Activated CD4-positive, alpha-beta T cell treated with anti-CD3 and anti-CD28 coated beads, Interleukin-2, amount 10 ng/mL, durations not matched to agents 24 days and 14 days (primary cell): ENCODE measurements at regions not wholly inside any gene's neighbourhood (a gene's known extent, or its start where the extent isn't known, plus 50 kb on each side); places are given as distances from the start of the nearest gene placed in this dataset.

Source experiments
- DNase-seq: peaks from one replicate; pipeline ENCODE4 v3.0.0; 2022
- H3K27ac Mint-ChIP-seq: one replicate; pipeline ENCODE4 v1.8.0; 2022; ENCODE audit warnings: mild to moderate bottlenecking, mixed read lengths
- H3K27me3 Mint-ChIP-seq: one replicate; pipeline ENCODE4 v1.8.0; 2022; ENCODE audit warnings: mixed read lengths
- H3K36me3 Mint-ChIP-seq: one replicate; pipeline ENCODE4 v1.8.0; 2022; ENCODE audit warnings: low read depth, mild to moderate bottlenecking, mixed read lengths
- H3K4me1 Mint-ChIP-seq: one replicate; pipeline ENCODE4 v1.8.0; 2021; ENCODE audit warnings: mixed read lengths
- H3K4me3 Mint-ChIP-seq: one replicate; pipeline ENCODE4 v1.8.0; 2022; ENCODE audit warnings: mild to moderate bottlenecking, moderate library complexity, mixed read lengths
- H3K9me3 Mint-ChIP-seq: one replicate; pipeline ENCODE4 v1.8.0; 2021; ENCODE audit warnings: mixed read lengths
- intact Hi-C: fragments of 100-400 bp; cut with micrococcal nuclease; formaldehyde crosslinking; loops from one replicate; pipeline ENCODE4 v1.15.1; 2023

DNA sequence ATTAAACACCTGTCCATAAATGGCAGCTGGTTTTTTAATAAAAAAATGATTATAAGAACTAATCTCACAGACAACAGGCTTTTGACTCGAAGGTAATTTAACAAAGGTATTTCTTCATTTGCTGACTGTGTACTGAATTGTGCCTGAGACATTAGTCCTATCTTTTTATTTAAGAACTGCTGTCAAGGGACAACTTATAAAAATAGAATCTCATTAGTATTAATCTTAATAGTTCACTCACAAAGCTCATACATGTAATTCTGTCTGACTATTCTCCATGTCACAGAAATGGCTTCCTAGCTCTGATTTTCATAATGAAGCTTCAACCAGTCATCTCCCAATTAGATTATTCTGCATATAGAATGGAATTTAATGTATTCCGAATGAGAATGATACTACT lies 276.9 kb upstream of the PDZRN3 start:
- H3K9me3 Mint-ChIP-seq, result no peaks in the 10 kb centered on the region
- DNase-seq, result no peak
- intact Hi-C loops, result no loop called here
- H3K27me3 Mint-ChIP-seq, result no peaks in the 10 kb centered on the region
- H3K36me3 Mint-ChIP-seq, result no peaks in the 10 kb centered on the region
- H3K4me1 Mint-ChIP-seq, result no peaks in the 10 kb centered on the region
- H3K4me3 Mint-ChIP-seq, result no peak overlapping the region
- no peak overlapping the region for H3K27ac Mint-ChIP-seq

DNA sequence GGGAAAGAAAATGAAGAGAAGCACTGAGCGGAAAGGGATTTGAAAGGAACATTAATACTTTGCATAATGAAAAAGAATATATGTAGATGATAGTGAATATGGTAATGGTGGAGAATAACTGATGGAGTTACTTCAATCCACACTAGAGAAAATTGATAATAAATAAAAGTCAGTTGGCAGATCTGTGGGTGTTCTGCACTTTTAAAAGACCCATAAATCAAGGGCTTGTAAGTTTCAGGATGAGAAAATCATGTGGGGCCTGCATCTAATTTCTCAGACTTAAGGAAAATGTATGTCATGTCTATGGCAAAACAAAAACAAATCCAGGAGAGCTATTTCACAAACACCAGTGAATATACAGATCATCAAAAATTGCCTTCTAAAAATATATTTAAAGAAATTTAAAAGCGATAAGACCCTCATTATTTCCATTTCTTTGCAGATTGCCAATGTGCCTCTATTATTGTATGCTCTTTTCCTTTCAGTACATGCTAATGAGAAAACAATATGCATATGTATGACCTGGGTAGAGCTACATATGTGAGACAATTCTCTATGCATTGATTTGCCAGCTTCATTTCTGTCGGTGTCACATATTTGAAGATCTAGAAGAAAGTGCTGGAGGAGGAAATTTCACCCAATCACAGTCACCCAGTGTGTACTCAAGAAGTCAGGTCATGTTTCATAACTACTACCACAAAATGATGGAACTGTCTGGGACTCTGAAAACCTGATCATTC lies 269.9 kb upstream of the PDZRN3 start:
- Mint-ChIP-seq H3K27ac (no peak overlapping the region), H3K27me3 (no peaks in the 10 kb centered on the region), H3K9me3 (peaks cover 4% of the 10 kb centered on the region), H3K4me1 (no peaks in the 10 kb centered on the region), H3K4me3 (no peak overlapping the region), H3K36me3 (no peaks in the 10 kb centered on the region)
- intact Hi-C loops, result no loop called here
- DNase-seq, result no peak

DNA sequence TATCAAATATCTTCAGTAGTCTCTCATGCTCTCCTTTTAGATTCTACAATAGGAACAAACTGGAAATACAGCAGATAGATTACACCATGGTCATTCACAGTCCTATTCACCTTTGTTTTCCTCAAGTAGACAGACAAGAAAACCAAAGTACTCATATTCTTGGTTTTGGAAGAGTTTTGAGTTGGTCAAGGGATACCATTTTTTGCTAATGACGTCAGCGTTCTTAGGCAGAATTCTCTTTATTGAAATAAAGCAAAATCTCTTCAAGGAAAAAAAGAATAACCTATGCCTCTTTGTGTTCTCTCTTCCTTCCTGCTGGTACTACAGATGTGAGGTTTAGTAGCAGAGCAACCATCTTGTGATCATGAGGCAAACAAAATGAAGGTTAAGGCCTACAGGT lies 268.3 kb upstream of the PDZRN3 start:
- Mint-ChIP-seq H3K4me3 (no peak overlapping the region), H3K36me3 (no peaks in the 10 kb centered on the region), H3K4me1 (no peaks in the 10 kb centered on the region), H3K9me3 (peaks cover 4% of the 10 kb centered on the region), H3K27me3 (no peaks in the 10 kb centered on the region), H3K27ac (no peak overlapping the region)
- intact Hi-C loops, result no loop called here
- no peak for DNase-seq

DNA sequence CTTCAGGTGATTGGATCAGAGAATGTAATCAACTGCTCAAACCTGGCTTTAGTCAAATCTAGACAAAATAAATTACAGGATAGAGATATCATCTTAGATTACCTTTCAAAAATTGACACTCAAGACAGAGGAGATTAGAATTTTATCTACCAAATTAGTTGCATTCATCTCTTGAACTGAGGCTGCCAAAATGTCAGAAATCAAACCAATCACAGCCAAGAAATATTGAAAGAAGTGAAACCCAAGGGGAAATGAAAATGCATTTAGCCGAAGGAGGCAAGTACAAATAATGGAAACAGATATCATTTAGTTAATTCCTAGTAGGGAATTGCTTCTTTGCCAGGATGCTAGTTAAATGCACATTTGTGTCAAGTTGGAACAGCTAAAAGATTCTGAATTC lies 261.1 kb upstream of the PDZRN3 start:
- Mint-ChIP-seq H3K27me3 (no peaks in the 10 kb centered on the region), H3K27ac (no peak overlapping the region), H3K36me3 (no peaks in the 10 kb centered on the region), H3K4me1 (no peaks in the 10 kb centered on the region), H3K4me3 (no peak overlapping the region), H3K9me3 (no peaks in the 10 kb centered on the region)
- no peak for DNase-seq
- intact Hi-C loops, result no loop called here

DNA sequence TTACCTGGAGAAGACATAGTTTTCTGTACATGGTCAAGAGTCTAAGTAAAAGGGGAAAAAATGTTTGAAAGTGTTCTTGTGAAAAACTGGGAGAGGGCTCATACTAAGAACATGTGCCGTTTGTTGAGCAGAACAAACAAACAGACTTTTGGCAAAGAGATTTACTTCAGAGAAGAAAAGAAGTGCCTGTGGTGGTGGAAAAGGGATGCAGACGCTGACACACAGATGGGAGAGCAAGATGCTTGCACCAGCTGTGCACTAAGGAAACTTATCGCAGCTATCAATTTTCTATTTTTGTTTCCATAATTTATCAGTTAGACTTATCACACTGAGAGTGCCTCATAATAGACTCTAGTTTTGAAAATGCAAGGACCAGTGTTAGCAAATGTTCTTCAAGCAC lies 259.6 kb upstream of the PDZRN3 start:
- no peaks in the 10 kb centered on the region for H3K4me1 Mint-ChIP-seq
- no peak overlapping the region for H3K27ac Mint-ChIP-seq
- DNase-seq, result no peak
- no peaks in the 10 kb centered on the region for H3K36me3 Mint-ChIP-seq
- H3K4me3 Mint-ChIP-seq, result no peak overlapping the region
- no peaks in the 10 kb centered on the region for H3K9me3 Mint-ChIP-seq
- intact Hi-C loops, result no loop called here
- no peaks in the 10 kb centered on the region for H3K27me3 Mint-ChIP-seq

DNA sequence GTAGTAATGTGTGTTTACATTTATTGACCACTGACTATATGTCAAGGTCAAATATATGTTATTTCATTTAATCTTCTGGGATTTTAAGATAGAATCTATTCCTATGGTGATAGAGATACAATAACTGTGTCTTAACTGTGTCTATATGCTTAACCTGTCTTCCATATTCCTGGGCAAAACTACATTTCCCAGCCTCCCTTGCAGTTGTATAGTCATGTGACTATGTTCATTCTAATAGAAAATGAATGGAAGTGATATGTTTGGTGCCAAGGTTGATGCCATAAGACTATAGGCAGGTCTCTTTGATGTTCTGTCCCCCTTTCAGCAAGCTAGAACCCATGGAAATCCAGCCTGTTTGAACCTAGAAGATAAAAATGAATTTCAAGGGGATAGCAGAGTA lies 258.8 kb upstream of the PDZRN3 start:
- no peaks in the 10 kb centered on the region for H3K27me3 Mint-ChIP-seq
- H3K36me3 Mint-ChIP-seq, result no peaks in the 10 kb centered on the region
- no peak overlapping the region for H3K4me3 Mint-ChIP-seq
- intact Hi-C loops, result no loop called here
- no peaks in the 10 kb centered on the region for H3K4me1 Mint-ChIP-seq
- H3K27ac Mint-ChIP-seq, result no peak overlapping the region
- no peaks in the 10 kb centered on the region for H3K9me3 Mint-ChIP-seq
- no peak for DNase-seq

DNA sequence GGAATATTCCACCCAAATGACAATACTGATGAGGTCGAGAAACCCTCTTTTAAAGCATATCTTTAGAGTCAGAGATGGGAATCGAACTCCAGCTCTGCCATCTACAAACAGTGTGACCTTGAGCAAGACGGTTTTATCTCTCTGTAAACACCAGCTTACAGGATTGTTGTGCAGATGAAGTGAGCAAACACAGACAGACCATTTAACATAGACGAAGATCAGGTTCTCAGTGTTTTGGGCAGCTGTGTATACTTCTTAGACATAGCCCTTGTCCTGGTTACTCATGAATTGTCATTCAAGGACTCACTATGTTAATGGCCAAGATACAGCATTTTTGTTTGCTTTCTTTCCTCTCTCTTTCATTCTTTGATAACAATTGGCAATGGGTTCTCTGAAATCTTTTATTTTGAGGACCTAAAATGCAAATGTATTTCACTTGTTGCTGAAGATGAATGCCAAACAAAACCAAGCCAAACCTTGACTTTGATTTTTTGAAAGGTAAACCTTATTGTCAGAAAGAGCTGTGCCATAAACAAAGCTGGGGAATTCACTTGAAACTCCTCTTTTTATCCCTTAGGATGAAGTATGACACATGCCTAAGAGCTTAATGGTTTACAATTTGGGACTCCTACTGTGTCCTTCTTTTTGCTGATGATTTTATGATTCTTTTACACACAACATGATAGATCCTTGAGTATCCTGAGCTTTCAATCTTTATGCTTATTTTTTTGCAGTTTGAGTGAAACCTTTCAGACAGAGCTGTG lies 250.0 kb upstream of the PDZRN3 start:
- H3K4me3 Mint-ChIP-seq, result no peak overlapping the region
- H3K9me3 Mint-ChIP-seq, result no peaks in the 10 kb centered on the region
- no peaks in the 10 kb centered on the region for H3K36me3 Mint-ChIP-seq
- H3K4me1 Mint-ChIP-seq, result no peaks in the 10 kb centered on the region
- no peaks in the 10 kb centered on the region for H3K27me3 Mint-ChIP-seq
- DNase-seq, result no peak
- H3K27ac Mint-ChIP-seq, result no peak overlapping the region
- intact Hi-C loops, result no loop called here

DNA sequence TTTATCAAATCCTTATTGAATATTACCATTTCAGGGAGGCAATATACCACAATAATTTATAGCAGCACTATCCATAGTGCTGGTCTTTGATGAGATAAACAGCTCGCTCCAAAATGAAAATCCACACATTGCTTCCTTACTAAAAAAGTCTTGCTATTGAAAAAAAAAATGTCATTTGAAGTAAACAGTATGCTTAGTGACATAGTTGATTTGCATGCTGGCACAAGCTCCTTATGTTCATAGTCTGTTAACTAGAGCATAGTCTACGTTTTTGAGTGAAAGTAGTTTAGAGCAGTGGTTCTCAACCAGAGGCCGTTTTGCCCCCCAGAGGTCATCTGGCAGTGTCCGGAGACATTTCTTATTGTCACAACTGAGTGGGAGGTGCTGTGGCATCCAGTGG lies 249.4 kb upstream of the PDZRN3 start:
- no peaks in the 10 kb centered on the region for H3K9me3 Mint-ChIP-seq
- no peaks in the 10 kb centered on the region for H3K27me3 Mint-ChIP-seq
- no peak overlapping the region for H3K4me3 Mint-ChIP-seq
- no peak overlapping the region for H3K27ac Mint-ChIP-seq
- no peaks in the 10 kb centered on the region for H3K36me3 Mint-ChIP-seq
- DNase-seq, result no peak
- intact Hi-C loops, result no loop called here
- no peaks in the 10 kb centered on the region for H3K4me1 Mint-ChIP-seq

DNA sequence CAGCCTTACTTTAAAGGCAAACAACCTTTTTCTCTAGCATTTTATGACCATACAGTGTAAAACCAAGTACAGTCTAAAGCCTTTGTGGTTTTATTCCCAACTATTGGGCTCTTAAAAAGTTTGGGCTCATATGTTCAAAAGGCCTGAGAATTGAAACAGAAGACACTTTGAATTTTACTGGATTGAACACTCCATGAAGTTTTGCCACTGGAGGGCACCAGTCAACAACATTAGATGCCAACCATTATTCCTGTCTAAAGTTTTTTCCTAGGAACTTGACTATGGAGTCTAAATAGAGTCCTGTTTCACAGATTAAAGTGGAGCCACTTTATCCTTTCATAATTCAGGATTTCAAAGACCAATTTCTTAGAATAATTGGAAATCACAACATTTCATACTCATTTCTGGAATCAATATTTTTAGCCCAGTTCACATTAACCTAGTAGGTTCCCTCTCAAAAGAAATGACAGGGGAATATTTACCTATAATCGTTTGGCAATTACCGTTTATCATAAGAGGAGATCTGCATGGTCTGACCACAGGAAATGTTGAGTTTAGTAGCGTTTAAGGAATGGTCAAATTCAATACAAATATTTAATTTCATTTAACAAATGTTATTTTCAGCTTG lies 244.1 kb upstream of the PDZRN3 start:
- H3K4me3 Mint-ChIP-seq, result no peak overlapping the region
- no peak overlapping the region for H3K27ac Mint-ChIP-seq
- no peaks in the 10 kb centered on the region for H3K4me1 Mint-ChIP-seq
- no peak for DNase-seq
- H3K9me3 Mint-ChIP-seq, result no peaks in the 10 kb centered on the region
- no peaks in the 10 kb centered on the region for H3K36me3 Mint-ChIP-seq
- intact Hi-C loops, result no loop called here
- H3K27me3 Mint-ChIP-seq, result no peaks in the 10 kb centered on the region

DNA sequence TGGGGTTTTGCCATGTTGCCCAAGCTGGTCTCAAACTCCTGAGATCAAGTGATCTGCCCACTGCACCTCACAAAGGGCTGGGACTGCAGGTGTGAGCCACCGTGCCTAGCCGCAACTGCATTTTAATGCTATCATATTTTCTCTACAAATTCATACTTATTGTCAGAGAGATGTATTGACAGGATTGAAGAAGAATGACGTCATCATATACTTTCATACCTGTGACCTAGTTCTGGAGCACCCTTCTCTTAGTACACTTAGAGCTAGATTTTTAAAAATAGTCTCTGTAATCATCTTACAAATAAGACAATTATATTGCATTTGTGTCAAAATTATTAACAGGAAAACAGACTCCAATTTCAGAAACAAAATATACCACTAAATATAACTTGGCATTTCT lies 242.8 kb upstream of the PDZRN3 start:
- DNase-seq, result no peak
- intact Hi-C loops, result no loop called here
- H3K4me1 Mint-ChIP-seq, result no peaks in the 10 kb centered on the region
- H3K36me3 Mint-ChIP-seq, result no peaks in the 10 kb centered on the region
- H3K27me3 Mint-ChIP-seq, result no peaks in the 10 kb centered on the region
- no peak overlapping the region for H3K4me3 Mint-ChIP-seq
- no peak overlapping the region for H3K27ac Mint-ChIP-seq
- H3K9me3 Mint-ChIP-seq, result no peaks in the 10 kb centered on the region

DNA sequence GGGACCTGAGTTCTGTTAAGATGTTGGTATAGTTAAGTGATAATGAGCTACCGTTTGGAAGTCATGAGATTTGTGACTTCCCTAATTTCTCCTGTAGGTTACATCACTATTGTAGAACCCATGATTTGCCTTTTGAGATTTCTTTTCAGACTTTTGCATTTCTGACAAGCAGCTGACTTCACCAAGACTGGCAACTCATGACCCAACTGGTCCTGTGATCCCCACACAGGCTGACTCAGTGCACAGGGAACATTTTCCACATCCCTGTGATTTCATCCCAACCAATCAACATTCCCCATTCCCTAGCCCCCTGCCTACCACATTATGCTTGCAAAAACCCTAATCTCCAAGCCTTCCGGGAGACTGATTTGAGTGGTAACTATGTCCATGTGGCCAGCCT lies 242.1 kb upstream of the PDZRN3 start:
- Mint-ChIP-seq H3K27ac (no peak overlapping the region), H3K4me3 (no peak overlapping the region), H3K27me3 (no peaks in the 10 kb centered on the region), H3K9me3 (no peaks in the 10 kb centered on the region), H3K36me3 (no peaks in the 10 kb centered on the region), H3K4me1 (no peaks in the 10 kb centered on the region)
- intact Hi-C loops, result no loop called here
- no peak for DNase-seq

DNA sequence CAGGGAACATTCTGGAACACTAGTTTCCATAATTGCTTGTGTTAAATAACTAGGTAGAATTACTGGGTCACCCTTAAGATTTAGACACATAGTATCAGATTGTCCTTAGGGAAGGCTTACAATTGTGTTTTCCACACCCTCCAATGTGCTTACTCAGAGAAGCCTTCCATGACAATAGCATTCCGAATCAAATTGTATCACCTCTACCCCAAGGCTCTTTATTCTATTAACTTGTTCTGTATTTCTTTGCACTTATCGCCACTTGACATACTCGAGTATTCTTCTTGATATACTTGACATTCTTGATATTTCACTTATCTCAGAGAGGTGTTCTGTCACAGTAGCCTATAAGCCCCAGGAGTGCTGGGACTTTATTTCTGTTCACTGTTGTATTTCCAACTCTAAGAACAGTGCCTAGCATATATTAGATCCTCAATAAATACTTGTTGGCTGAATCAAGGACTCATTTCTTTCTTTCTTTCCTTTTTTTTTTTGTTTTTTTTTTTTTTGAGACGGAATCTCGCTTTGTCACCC lies 238.9 kb upstream of the PDZRN3 start:
- intact Hi-C loops, result no loop called here
- DNase-seq, result no peak
- Mint-ChIP-seq H3K4me3 (no peak overlapping the region), H3K27ac (no peak overlapping the region), H3K27me3 (no peaks in the 10 kb centered on the region), H3K9me3 (no peaks in the 10 kb centered on the region), H3K4me1 (no peaks in the 10 kb centered on the region), H3K36me3 (no peaks in the 10 kb centered on the region)

DNA sequence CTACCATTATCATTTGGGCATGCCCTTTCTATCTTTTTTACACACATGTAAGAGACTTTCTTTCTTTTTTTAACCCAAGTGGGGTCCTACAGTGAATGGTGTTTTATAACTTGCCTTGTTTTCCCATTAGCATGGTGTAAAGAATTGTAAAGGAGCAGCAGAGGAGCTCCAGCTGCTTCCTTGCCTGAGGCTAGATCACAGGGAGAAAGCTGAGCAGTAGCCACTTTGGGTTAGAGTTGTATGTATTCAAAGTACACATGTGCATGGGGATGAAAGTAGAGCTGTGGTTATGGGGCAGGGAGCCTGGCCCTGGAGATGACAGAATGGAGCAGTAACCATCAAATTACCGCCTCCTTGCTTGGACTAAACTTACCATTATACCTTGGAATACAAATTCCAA lies 231.1 kb upstream of the PDZRN3 start:
- intact Hi-C loops, result no loop called here
- Mint-ChIP-seq H3K9me3 (no peaks in the 10 kb centered on the region), H3K4me3 (no peak overlapping the region), H3K4me1 (no peaks in the 10 kb centered on the region), H3K27me3 (no peaks in the 10 kb centered on the region), H3K36me3 (no peaks in the 10 kb centered on the region), H3K27ac (no peak overlapping the region)
- no peak for DNase-seq

DNA sequence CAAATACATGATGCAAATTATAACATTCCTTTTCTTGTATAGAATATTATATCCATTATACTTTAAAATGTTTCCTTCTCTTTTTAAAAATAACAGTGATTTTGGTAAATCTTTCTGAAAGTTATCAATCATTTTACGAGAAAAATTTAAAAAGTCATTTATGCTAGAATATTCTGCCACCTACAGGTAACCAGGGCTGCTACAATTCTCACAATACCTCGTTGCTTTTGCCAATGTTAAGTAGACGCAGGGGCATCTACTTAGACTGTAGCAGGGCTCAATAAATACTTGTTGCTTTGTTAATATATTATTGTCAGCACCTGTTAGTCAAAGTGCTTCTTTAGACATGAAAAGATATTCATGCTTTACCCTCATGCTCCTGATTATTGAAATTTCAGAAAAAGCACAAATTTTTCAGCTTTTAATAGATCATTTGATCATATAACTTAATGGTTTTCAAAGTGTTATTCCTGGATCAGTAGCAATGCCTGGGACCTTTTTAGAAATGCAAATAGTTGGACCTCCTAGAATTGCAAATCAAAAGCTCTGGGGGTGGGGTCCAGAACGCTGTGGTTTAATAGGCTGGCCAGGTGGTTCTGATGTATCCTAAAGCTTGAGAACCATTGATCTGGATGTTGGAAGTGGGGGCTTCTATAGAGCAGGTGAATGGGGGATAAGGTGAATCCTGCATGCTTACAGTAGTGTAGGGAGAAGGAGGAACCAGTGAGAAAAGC lies 223.6 kb upstream of the PDZRN3 start:
- H3K4me3 Mint-ChIP-seq, result no peak overlapping the region
- H3K4me1 Mint-ChIP-seq, result no peaks in the 10 kb centered on the region

More for the DNA sequence above, 223.6 kb upstream of the PDZRN3 start:
- no peaks in the 10 kb centered on the region for H3K9me3 Mint-ChIP-seq
- no peaks in the 10 kb centered on the region for H3K36me3 Mint-ChIP-seq
- no peak overlapping the region for H3K27ac Mint-ChIP-seq
- no peak for DNase-seq
- H3K27me3 Mint-ChIP-seq, result no peaks in the 10 kb centered on the region
- intact Hi-C loops, result no loop called here
